ENCODE measurements at regions not wholly inside any gene's neighbourhood (a gene's known extent, or its start where the extent isn't known, plus 50 kb on each side); places are given as distances from the start of the nearest gene placed in this dataset.

DNA sequence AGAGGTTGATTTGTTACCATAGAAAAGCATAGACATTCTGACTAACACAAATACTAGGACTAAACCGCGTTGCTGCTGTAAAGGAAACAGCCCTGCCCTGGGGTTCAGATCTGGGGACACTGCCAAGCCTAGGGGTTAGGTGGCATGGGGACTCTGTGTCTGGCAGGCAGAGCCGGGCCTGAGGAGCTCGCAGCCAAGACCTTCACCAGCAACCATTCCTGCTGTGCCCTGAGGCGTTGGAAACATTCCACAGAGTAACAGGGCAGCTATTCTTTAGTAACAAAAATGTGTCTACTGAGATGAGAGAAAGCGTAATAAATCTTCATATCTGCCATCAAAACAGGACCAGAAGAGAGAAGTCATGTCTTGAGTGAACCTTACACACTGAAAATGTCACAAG, 280.5 kb downstream of the POM121L12 start:
- Histone ChIP-seq H3K9ac (ENCODE audit: low read length) (no peak overlapping the region), H3K4me2 (ENCODE audit: low read length) (no peak overlapping the region), H3K27me3 (ENCODE audit: insufficient read depth, low read length) (no peaks in the 10 kb centered on the region), H3K27ac (ENCODE audit: low read depth, low read length) (no peak overlapping the region), H4K20me1 (ENCODE audit: insufficient read depth) (no peaks in the 10 kb centered on the region), H2AFZ (ENCODE audit: low read depth, low read length, poor library complexity, severe bottlenecking) (no peak overlapping the region), H3K4me3 (replicated peaks in 1 of 2; ENCODE audit: low read depth in 1 of 2, low read length in 2 of 2) (no peak overlapping the region), H3K36me3 (ENCODE audit: control insufficient read depth in 1 of 2, insufficient read depth in 2 of 2, low read length in 2 of 2) (no peaks in the 10 kb centered on the region), H3K4me1 (ENCODE audit: control insufficient read depth in 1 of 2, insufficient read depth in 2 of 2, low read length in 2 of 2) (no peaks in the 10 kb centered on the region), H3K9me3 (ENCODE audit: control insufficient read depth in 1 of 2, insufficient read depth in 1 of 2, low read depth in 1 of 2, low read length in 2 of 2) (peaks cover 11 to 14% of the 10 kb centered on the region in 2 experiments; a peak in 2 of 4 replicates), H3K9me2 (ENCODE audit: insufficient read depth) (no peaks in the 10 kb centered on the region), H3K79me2 (ENCODE audit: insufficient read depth, low read length) (no peaks in the 10 kb centered on the region)
- no peak for TF ChIP-seq EGR1 (IDR thresholded peaks at IDR 0.05; ENCODE audit: low read depth)
- no peak for TF ChIP-seq JUND (IDR thresholded peaks at IDR 0.05)
- no peak for TF ChIP-seq POLR2AphosphoS5 (IDR thresholded peaks at IDR 0.05; ENCODE audit: low read depth, low read length)
- TF ChIP-seq ZFX (IDR thresholded peaks at IDR 0.05) = no peak
- TF ChIP-seq SP1 (IDR thresholded peaks at IDR 0.05; ENCODE audit: low read depth) = no peak
- TF ChIP-seq SRF (IDR thresholded peaks at IDR 0.05; ENCODE audit: low read depth) = no peak
- TF ChIP-seq, protein P1, sequence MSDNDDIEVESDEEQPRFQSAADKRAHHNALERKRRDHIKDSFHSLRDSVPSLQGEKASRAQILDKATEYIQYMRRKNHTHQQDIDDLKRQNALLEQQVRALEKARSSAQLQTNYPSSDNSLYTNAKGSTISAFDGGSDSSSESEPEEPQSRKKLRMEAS (IDR thresholded peaks at IDR 0.05) = no peak
- TF ChIP-seq, protein P2, sequence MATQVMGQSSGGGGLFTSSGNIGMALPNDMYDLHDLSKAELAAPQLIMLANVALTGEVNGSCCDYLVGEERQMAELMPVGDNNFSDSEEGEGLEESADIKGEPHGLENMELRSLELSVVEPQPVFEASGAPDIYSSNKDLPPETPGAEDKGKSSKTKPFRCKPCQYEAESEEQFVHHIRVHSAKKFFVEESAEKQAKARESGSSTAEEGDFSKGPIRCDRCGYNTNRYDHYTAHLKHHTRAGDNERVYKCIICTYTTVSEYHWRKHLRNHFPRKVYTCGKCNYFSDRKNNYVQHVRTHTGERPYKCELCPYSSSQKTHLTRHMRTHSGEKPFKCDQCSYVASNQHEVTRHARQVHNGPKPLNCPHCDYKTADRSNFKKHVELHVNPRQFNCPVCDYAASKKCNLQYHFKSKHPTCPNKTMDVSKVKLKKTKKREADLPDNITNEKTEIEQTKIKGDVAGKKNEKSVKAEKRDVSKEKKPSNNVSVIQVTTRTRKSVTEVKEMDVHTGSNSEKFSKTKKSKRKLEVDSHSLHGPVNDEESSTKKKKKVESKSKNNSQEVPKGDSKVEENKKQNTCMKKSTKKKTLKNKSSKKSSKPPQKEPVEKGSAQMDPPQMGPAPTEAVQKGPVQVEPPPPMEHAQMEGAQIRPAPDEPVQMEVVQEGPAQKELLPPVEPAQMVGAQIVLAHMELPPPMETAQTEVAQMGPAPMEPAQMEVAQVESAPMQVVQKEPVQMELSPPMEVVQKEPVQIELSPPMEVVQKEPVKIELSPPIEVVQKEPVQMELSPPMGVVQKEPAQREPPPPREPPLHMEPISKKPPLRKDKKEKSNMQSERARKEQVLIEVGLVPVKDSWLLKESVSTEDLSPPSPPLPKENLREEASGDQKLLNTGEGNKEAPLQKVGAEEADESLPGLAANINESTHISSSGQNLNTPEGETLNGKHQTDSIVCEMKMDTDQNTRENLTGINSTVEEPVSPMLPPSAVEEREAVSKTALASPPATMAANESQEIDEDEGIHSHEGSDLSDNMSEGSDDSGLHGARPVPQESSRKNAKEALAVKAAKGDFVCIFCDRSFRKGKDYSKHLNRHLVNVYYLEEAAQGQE (IDR thresholded peaks at IDR 0.05; ENCODE audit: low read depth) = no peak
- no peak for TF ChIP-seq YY1 (IDR thresholded peaks at IDR 0.05; ENCODE audit: extremely low read depth, insufficient replicate concordance, low read depth, low read length)
- TF ChIP-seq, protein P3, sequence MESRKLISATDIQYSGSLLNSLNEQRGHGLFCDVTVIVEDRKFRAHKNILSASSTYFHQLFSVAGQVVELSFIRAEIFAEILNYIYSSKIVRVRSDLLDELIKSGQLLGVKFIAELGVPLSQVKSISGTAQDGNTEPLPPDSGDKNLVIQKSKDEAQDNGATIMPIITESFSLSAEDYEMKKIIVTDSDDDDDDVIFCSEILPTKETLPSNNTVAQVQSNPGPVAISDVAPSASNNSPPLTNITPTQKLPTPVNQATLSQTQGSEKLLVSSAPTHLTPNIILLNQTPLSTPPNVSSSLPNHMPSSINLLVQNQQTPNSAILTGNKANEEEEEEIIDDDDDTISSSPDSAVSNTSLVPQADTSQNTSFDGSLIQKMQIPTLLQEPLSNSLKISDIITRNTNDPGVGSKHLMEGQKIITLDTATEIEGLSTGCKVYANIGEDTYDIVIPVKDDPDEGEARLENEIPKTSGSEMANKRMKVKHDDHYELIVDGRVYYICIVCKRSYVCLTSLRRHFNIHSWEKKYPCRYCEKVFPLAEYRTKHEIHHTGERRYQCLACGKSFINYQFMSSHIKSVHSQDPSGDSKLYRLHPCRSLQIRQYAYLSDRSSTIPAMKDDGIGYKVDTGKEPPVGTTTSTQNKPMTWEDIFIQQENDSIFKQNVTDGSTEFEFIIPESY (IDR thresholded peaks at IDR 0.05; ENCODE audit: extremely low read depth, insufficient replicate concordance, low read length) = no peak
- TF ChIP-seq SIN3A (IDR thresholded peaks at IDR 0.05; ENCODE audit: low read depth) = no peak
- TF ChIP-seq EZH2 (IDR thresholded peaks at IDR 0.05) = no peak
- TF ChIP-seq POLR2A (IDR thresholded peaks at IDR 0.05; ENCODE audit: borderline replicate concordance, extremely low read depth, insufficient read depth, insufficient read length) = no peak
- TF ChIP-seq ZNF274 (IDR thresholded peaks at IDR 0.05; ENCODE audit: low read depth, low read length) = no peak
- TF ChIP-seq ELF1 (IDR thresholded peaks at IDR 0.05; ENCODE audit: borderline replicate concordance, low read depth) = no peak
- TF ChIP-seq EZH2phosphoT487 (IDR thresholded peaks at IDR 0.05; ENCODE audit: borderline replicate concordance) = no peak
- TF ChIP-seq FOSL1 (IDR thresholded peaks at IDR 0.05; ENCODE audit: low read depth) = no peak
- TF ChIP-seq RAD21 (IDR thresholded peaks at IDR 0.05; ENCODE audit: low read depth) = no peak
- TF ChIP-seq CBX3 (IDR thresholded peaks at IDR 0.05; ENCODE audit: low read depth) = no peak
- POLR2A ChIA-PET = no interaction called here
- DNase-seq (ENCODE audit: low read depth, low spot score) (no peak), ATAC-seq (no peak)
- BruUV-seq (replicated peaks) = no TSS peak
- intact Hi-C loops (cut with micrococcal nuclease) = no loop called here
- RAD21 ChIA-PET (ENCODE audit: low non-redundant PET in 1 of 2, low total read pairs in 2 of 2, uncharacterized antibody in 2 of 2, unreplicated experiment in 2 of 2) = no interaction called here
- CTCF ChIA-PET = no interaction called here

Data from HCT116 (cell line).